ENCODE measurements at regions not wholly inside any gene's neighbourhood (a gene's known extent, or its start where the extent isn't known, plus 50 kb on each side); places are given as distances from the start of the nearest gene placed in this dataset.
A peak's percentile ranks its signal among the peaks of the same experiment; 100 is the strongest.

GRCh38 chr11:92340839-92341238 is 116.2 kb downstream of the FAT3 start:
- TF ChIP-seq, protein P1, sequence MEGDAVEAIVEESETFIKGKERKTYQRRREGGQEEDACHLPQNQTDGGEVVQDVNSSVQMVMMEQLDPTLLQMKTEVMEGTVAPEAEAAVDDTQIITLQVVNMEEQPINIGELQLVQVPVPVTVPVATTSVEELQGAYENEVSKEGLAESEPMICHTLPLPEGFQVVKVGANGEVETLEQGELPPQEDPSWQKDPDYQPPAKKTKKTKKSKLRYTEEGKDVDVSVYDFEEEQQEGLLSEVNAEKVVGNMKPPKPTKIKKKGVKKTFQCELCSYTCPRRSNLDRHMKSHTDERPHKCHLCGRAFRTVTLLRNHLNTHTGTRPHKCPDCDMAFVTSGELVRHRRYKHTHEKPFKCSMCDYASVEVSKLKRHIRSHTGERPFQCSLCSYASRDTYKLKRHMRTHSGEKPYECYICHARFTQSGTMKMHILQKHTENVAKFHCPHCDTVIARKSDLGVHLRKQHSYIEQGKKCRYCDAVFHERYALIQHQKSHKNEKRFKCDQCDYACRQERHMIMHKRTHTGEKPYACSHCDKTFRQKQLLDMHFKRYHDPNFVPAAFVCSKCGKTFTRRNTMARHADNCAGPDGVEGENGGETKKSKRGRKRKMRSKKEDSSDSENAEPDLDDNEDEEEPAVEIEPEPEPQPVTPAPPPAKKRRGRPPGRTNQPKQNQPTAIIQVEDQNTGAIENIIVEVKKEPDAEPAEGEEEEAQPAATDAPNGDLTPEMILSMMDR (IDR thresholded peaks at IDR 0.05) = peak in 6 of 12 donors; percentile 20 to 43 (median 29)
- TF ChIP-seq POLR2A (IDR thresholded peaks at IDR 0.05) = no peak
- intact Hi-C loops (cut with DNase I) = loop anchor here in 1 of 10 donors (10.0 kb wide), 1 partner anchor 544 kb away; no protein-coding TSS in a partner anchor
- ATAC-seq (no peak), DNase-seq (no peak)
- Histone ChIP-seq H3K27ac (no peak overlapping the region), H3K4me1 (no peaks in the 10 kb centered on the region), H3K27me3 (no peaks in the 10 kb centered on the region), H3K36me3 (no peaks in the 10 kb centered on the region), H3K4me3 (no peak overlapping the region), H3K9me3 (no peaks in the 10 kb centered on the region)
- WGBS, 4 donors = 84 to 89% (median 86%) methylated on average over 6 of the region's 6 CpGs

DNA sequence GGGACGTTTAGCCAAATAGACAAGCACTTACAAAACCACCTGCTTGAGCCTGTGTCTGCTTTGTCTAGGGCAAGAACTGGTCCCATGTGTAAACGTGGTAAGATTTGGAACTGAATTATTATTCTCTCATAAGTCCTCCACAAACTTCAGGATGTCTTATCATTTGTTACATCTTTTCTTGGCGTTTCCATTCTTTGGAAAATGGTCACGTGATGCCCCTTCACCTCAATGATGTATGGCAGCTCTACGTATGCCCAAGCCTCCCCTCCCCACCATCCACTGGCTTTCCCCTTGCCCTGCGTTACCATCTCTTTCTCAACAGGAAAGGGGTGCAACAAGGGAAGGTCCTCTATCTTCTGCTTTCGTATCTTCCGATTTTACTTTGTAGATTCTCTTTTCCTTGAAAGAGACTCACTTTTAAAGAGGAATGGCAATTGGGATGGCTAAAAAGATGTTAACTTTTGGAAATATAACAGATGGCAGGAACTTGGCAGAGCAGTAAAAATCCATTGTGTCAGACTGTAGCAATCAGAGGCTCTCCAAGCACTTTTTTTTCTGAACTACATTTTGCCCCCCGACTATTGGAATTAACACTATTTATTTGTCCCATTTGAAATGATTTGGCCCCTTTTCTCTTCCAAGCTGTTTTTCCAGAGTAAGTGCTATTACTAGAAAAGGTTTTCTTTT is 117.6 kb downstream of the FAT3 start:
- intact Hi-C loops (cut with DNase I) = loop anchor here in 1 of 10 donors (10.0 kb wide), 1 partner anchor 543 kb away; no protein-coding TSS in a partner anchor
- H3K36me3 ChIP-seq = no peaks in the 10 kb centered on the region
- H3K9me3 ChIP-seq = no peaks in the 10 kb centered on the region
- no peaks in the 10 kb centered on the region for H3K4me1 ChIP-seq
- H3K27me3 ChIP-seq = no peaks in the 10 kb centered on the region
- H3K4me3 ChIP-seq = no peak overlapping the region
- no peak for DNase-seq
- no peak for ATAC-seq
- no peak overlapping the region for H3K27ac ChIP-seq
- 74 to 80% (median 76%) methylated on average over 9 of the region's 9 CpGs for WGBS, 4 donors
- TF ChIP-seq, protein P1 (IDR thresholded peaks at IDR 0.05) = no peak
- TF ChIP-seq POLR2A (IDR thresholded peaks at IDR 0.05) = no peak

DNA sequence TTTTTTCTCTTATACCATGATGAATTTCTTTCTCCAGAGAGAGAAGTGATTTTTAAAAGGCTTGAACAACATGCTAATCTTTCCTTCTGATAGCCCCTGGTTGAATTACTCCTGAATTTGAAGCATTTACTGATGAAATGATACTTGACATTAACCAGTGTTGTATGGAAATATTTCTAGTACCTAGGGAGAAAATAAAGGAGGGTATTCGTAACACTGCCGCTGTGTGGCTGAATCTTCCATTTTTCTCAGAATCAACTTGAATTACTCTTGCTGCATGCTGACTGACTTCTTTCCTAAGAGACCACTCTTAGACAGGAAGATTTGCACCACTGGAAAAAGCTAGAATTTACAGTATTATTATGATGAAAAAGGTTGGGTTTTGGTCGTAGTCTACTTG is 118.3 kb downstream of the FAT3 start:
- no peak for ATAC-seq
- Histone ChIP-seq H3K9me3 (no peaks in the 10 kb centered on the region), H3K4me3 (no peak overlapping the region), H3K4me1 (no peaks in the 10 kb centered on the region), H3K36me3 (no peaks in the 10 kb centered on the region), H3K27me3 (no peaks in the 10 kb centered on the region), H3K27ac (no peak overlapping the region)
- TF ChIP-seq, protein P1 (IDR thresholded peaks at IDR 0.05) = no peak
- no peak for TF ChIP-seq POLR2A (IDR thresholded peaks at IDR 0.05)
- intact Hi-C loops (cut with DNase I) = loop anchor here in 1 of 10 donors (10.0 kb wide), 1 partner anchor 542 kb away; no protein-coding TSS in a partner anchor
- no peak for DNase-seq
- 81 to 91% (median 85%) methylated on average over 3 of the region's 3 CpGs for WGBS, 4 donors

- Histone ChIP-seq H3K36me3 (no peaks in the 10 kb centered on the region), H3K9me3 (no peaks in the 10 kb centered on the region), H3K4me1 (no peaks in the 10 kb centered on the region), H3K27me3 (no peaks in the 10 kb centered on the region), H3K27ac (no peak overlapping the region), H3K4me3 (no peak overlapping the region)
- 65 to 82% (median 75%) methylated on average over 4 of the region's 4 CpGs for WGBS, 4 donors
- DNase-seq (no peak), ATAC-seq (no peak)
- intact Hi-C loops (cut with DNase I) = loop anchor here in 1 of 10 donors (10.0 kb wide), 1 partner anchor 539 kb away; no protein-coding TSS in a partner anchor
- TF ChIP-seq POLR2A (IDR thresholded peaks at IDR 0.05) = no peak
- TF ChIP-seq, protein P1 (IDR thresholded peaks at IDR 0.05) = no peak
Observed at GRCh38 chr11:92346220-92346619, 121.6 kb downstream of the FAT3 start.

Measured in heart left ventricle (tissue), 16 donors.